Osteoblast (primary cell): ENCODE measurements at regions not wholly inside any gene's neighbourhood (a gene's known extent, or its start where the extent isn't known, plus 50 kb on each side); places are given as distances from the start of the nearest gene placed in this dataset.

Experiments used
- DNase-seq: peaks from one replicate; pipeline ENCODE4 v3.0.0; 2011; ENCODE audit warnings: low spot score, mixed read lengths; ENCODE audit not compliant: insufficient read length; ENCODE audit errors: missing footprints
- H2AFZ ChIP-seq: 2 replicates; pipeline ENCODE4 v1.6.0; 2011; ENCODE audit warnings: mild to moderate bottlenecking, low read length
- H3K27ac ChIP-seq: 2 replicates; pipeline ENCODE4 v1.5.1; 2011; ENCODE audit warnings: mild to moderate bottlenecking, low read depth, low read length, moderate library complexity
- H3K27me3 ChIP-seq: 2 replicates; pipeline ENCODE4 v1.6.0; 2012; ENCODE audit warnings: mild to moderate bottlenecking, control low read depth, inconsistent platforms, low read length, moderate library complexity; ENCODE audit not compliant: insufficient read depth
- H3K36me3 ChIP-seq: 2 replicates; pipeline ENCODE4 v1.5.1; 2011; ENCODE audit warnings: mild to moderate bottlenecking, low read length, control low read depth, moderate library complexity; ENCODE audit not compliant: insufficient read depth
- H3K4me1 ChIP-seq: 2 replicates; pipeline ENCODE4 v1.5.1; 2011; ENCODE audit warnings: mild to moderate bottlenecking, low read length, control low read depth, moderate library complexity; ENCODE audit not compliant: insufficient read depth
- H3K4me2 ChIP-seq: 2 replicates; pipeline ENCODE4 v1.6.0; 2011; ENCODE audit warnings: mild to moderate bottlenecking, low read length; ENCODE audit not compliant: insufficient read depth
- H3K4me3 ChIP-seq: fragments of 200-600 bp; sonication (generic); 3 replicates; pipeline ENCODE4 v1.5.1; 2012; ENCODE audit warnings: mild to moderate bottlenecking, low read length, inconsistent platforms; ENCODE audit not compliant: insufficient read depth
- H3K79me2 ChIP-seq: 2 replicates; pipeline ENCODE4 v1.6.0; 2012; ENCODE audit warnings: mild to moderate bottlenecking, low read length, control low read depth, inconsistent platforms; ENCODE audit not compliant: insufficient read depth
- H3K9me3 ChIP-seq: 2 replicates; pipeline ENCODE4 v1.5.1; 2011; ENCODE audit warnings: low read depth, low read length, control low read depth
- H4K20me1 ChIP-seq: 2 replicates; pipeline ENCODE4 v1.6.0; 2012; ENCODE audit warnings: mild to moderate bottlenecking, low read length, control low read depth; ENCODE audit not compliant: insufficient read depth
- CTCF ChIP-seq: IDR thresholded peaks from 2 replicates; pipeline ENCODE4 v1.5.1; 2011; ENCODE audit warnings: mild to moderate bottlenecking, low read depth, low read length, moderate library complexity; ENCODE audit errors: extremely low read depth

GRCh38 chr6:6806844-6807518 lies 218.5 kb downstream of the LY86 start:
- Histone ChIP-seq H2AFZ (no peak overlapping the region), H3K36me3 (no peaks in the 10 kb centered on the region), H3K27me3 (peaks cover 9% of the 10 kb centered on the region), H3K79me2 (no peaks in the 10 kb centered on the region), H4K20me1 (no peaks in the 10 kb centered on the region), H3K4me2 (no peak overlapping the region), H3K9me3 (no peaks in the 10 kb centered on the region), H3K4me1 (peaks cover 5% of the 10 kb centered on the region), H3K27ac (no peak overlapping the region), H3K4me3 (no peak overlapping the region)
- no peak for TF ChIP-seq CTCF
- DNase-seq, result no peak

DNA sequence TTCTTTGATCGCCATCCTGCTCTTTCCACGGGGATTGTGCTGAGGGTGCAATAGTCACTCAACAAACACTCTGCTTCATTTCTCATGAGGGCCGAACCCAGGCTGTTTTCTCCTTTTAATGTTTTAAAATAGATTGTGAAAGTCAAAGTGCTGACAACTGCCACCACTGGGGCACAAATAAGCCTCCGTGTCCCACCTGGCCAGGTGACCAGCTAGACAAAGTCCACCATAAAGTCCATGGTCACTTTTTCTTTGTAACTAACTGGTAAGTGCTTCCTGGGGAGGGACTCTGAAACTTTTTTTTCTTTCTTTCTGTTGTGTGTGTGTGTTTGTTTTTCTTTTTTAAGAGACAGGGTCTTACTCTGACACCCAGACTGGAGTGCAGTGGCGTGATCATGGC lies 219.8 kb downstream of the LY86 start:
- H3K36me3 ChIP-seq, result no peaks in the 10 kb centered on the region
- no peak overlapping the region for H3K4me2 ChIP-seq
- H3K9me3 ChIP-seq, result no peaks in the 10 kb centered on the region
- no peak for DNase-seq
- H4K20me1 ChIP-seq, result no peaks in the 10 kb centered on the region
- peaks cover 9% of the 10 kb centered on the region for H3K27me3 ChIP-seq
- TF ChIP-seq CTCF, result no peak
- H3K79me2 ChIP-seq, result no peaks in the 10 kb centered on the region
- peaks cover 5% of the 10 kb centered on the region for H3K4me1 ChIP-seq
- H3K27ac ChIP-seq, result no peak overlapping the region
- H2AFZ ChIP-seq, result no peak overlapping the region
- no peak overlapping the region for H3K4me3 ChIP-seq

GRCh38 chr6:6808915-6809314 lies 220.4 kb downstream of the LY86 start:
- no peak for DNase-seq
- H4K20me1 ChIP-seq, result no peaks in the 10 kb centered on the region
- H3K36me3 ChIP-seq, result no peaks in the 10 kb centered on the region
- no peak for TF ChIP-seq CTCF
- peaks cover 9% of the 10 kb centered on the region for H3K27me3 ChIP-seq
- no peak overlapping the region for H2AFZ ChIP-seq
- no peaks in the 10 kb centered on the region for H3K79me2 ChIP-seq
- peaks cover 5% of the 10 kb centered on the region for H3K4me1 ChIP-seq
- no peak overlapping the region for H3K4me2 ChIP-seq
- H3K9me3 ChIP-seq, result no peaks in the 10 kb centered on the region
- no peak overlapping the region for H3K4me3 ChIP-seq
- H3K27ac ChIP-seq, result no peak overlapping the region

GRCh38 chr6:6810727-6811126 lies 222.2 kb downstream of the LY86 start:
- Histone ChIP-seq H4K20me1 (no peaks in the 10 kb centered on the region), H3K27ac (no peak overlapping the region), H3K27me3 (peaks cover 9% of the 10 kb centered on the region), H3K4me2 (peak overlapping the region; percentile 81), H3K9me3 (no peaks in the 10 kb centered on the region), H3K79me2 (no peaks in the 10 kb centered on the region), H2AFZ (peak overlapping the region; percentile 78), H3K4me3 (peak overlapping the region; percentile 66), H3K36me3 (no peaks in the 10 kb centered on the region), H3K4me1 (peaks cover 5% of the 10 kb centered on the region)
- TF ChIP-seq CTCF, result no peak
- DNase-seq, result no peak
